ENCODE measurements at regions not wholly inside any gene's neighbourhood (a gene's known extent, or its start where the extent isn't known, plus 50 kb on each side); places are given as distances from the start of the nearest gene placed in this dataset.
A peak's percentile ranks its signal among the peaks of the same experiment; 100 is the strongest.

DNA sequence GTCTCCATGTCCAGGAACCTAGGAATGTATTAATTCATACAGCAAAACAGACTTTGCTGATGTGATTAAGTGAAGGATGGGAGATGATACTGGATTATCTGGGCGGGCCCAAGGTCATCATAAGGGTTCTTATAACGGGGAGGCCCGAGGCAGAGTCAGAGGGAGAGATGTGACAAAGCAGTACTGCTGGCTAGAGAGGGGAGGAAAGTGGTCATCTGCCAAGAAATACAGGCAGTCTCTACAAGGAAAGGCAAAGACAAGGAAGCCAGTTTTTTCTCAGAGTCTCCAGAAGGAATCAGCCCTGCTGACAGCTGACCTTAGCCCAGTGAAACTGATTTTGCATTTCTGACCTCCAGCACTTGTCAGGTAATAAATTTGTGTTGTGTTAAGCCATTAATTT, 66.2 kb upstream of the CORO2B start:
- in situ Hi-C loops (cut with HindIII; ENCODE audit: low pct_unique_long_range_greater_than_20kb, low sequenced_read_pairs): no loop called here
- no peak for DNase-seq (ENCODE audit: low read depth, low spot score)

DNA sequence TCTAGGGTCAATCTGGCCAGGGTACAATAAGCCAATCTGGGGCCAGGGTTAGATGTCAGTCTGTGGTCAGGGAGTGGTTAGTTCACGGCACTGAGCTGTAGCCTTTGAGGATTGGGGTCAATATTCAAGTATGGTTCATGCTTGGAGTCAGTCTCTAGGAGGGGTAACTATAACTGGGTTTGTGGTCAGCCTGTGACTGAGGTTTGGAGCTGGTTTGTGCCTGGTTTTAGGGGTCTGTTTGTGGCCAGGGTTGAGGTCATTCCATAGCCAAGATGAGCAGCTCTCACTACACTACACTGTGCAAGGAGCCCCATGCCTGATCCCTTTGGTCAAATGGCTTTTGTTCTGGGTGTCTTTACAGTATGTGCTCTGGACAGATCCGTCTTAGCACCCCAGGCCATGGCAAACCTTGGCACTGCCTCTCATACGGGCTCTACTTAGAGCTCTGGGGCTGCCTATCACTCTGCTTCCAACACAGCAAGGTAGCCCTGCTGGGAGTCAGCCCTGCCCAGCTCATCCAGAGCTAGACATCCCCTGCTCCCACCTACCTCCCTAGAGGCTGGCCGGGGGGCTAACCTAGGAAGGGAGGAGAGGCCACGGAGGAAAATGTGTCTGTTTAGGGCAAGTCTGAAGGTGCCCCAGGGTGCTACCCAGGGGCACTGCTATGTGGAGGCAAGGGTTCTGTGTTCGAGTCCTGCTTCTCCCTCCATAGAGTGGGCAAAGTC, 63.3 kb upstream of the CORO2B start:
- in situ Hi-C loops (cut with HindIII; ENCODE audit: low pct_unique_long_range_greater_than_20kb, low sequenced_read_pairs): no loop called here
- DNase-seq (ENCODE audit: low read depth, low spot score): no peak

DNA sequence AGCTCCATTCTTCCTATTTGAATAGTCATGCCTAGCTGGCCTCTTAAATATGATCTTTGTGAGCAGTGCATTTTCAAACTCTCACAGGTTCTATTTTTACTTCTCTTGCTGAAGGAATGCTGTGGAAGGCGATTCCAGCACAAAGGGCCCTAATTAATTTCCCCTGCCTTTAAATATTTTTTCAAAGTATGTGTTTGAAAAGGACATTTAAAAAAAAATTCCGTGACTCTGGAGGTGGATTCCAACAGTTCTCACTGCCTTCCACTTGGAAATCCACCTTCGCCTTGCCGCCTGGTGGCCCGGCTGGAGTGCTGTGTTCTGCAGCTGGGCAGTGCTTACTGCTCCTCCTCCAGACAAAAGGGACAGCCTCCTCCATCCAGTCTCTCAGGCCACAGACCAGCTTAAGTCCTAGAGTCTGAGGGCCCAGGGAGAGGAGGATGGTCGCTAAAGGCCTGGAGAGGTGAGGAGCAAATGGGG, 61.5 kb upstream of the CORO2B start:
- in situ Hi-C loops (cut with HindIII; ENCODE audit: low pct_unique_long_range_greater_than_20kb, low sequenced_read_pairs): no loop called here
- no peak for DNase-seq (ENCODE audit: low read depth, low spot score)

DNA sequence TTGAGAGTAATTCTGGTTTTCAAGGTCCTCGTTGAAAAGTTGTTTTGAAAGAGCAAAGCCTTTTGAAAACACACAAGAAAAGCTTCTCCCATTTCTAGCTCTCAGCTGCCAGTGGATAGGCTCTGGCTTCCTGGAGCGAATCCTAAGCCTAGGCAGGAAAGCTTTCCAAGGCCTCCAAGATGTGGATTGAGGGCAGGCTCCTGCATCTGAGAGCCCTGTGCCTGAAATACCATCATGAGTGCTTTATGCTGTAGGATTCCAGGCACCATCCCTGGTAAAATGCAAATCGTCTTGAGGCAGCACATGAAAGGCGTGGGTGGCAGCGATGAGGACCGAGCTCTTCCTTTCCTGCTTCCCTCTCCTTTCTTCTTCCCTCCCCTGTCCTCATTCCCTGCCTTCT, 60.7 kb upstream of the CORO2B start:
- DNase-seq (ENCODE audit: low read depth, low spot score): no peak
- in situ Hi-C loops (cut with HindIII; ENCODE audit: low pct_unique_long_range_greater_than_20kb, low sequenced_read_pairs): no loop called here

DNA sequence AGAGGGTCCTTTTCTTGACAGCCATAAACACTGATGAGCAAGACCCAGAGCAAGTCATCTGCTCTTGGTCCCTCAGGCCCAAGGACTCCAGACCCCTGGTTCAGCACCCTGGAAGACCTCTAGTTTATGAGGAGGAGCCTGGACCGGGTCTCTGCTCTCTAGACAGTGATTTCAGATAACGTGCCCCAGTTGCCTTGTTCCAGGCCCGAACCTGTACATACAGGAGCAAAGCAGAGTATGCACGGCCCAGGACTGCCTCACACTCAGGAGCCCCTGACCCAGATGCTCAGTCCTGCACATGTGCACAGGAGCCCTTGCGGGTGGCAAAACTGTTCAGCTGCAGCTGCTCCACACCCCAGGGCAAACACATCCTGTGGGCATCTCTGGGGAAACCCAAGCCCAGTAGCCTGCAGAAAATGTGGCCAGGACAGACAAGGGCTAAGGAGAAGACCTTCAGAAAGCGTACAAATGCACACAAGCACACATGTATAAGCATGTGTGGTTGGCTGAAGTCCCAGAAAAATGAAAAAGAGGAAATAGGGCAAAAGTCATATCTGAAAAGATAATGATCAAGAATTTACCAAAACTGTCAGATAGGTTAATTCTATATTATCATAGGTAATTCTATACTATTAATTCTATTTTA, 59.9 kb upstream of the CORO2B start:
- DNase-seq (ENCODE audit: low read depth, low spot score): no peak
- in situ Hi-C loops (cut with HindIII; ENCODE audit: low pct_unique_long_range_greater_than_20kb, low sequenced_read_pairs): no loop called here

- in situ Hi-C loops (cut with HindIII; ENCODE audit: low pct_unique_long_range_greater_than_20kb, low sequenced_read_pairs): no loop called here
Measured at GRCh38 chr15:68524753-68525584, 53.8 kb upstream of the CORO2B start.

GRCh38 chr15:68525815-68526214, 53.0 kb upstream of the CORO2B start:
- in situ Hi-C loops (cut with HindIII; ENCODE audit: low pct_unique_long_range_greater_than_20kb, low sequenced_read_pairs): no loop called here
- no peak for DNase-seq (ENCODE audit: low read depth, low spot score)

More at GRCh38 chr15:68524753-68525584, 53.8 kb upstream of the CORO2B start:
- DNase-seq (ENCODE audit: low read depth, low spot score): no peak

- in situ Hi-C loops (cut with HindIII; ENCODE audit: low pct_unique_long_range_greater_than_20kb, low sequenced_read_pairs): no loop called here
Measured at GRCh38 chr15:68526269-68526668, 52.5 kb upstream of the CORO2B start.

DNA sequence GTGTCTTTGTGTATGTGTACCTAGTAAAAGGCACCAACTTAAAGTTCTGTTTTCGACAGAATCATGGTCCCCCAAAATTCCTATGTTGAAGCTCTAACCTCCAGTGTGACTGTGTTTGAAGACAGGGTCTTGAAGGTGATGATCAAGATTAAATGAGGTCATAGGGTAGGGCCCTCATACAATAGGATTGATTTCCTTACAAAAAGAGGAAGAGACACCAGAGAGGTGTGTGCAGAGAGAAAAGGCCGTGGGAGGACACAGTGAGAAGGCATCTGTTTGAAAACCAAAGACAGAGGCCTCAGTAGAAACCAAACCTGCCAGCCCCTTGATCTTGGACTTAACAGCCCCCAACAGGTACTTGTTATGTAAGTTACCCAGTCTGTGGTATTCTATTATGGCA, 52.0 kb upstream of the CORO2B start:
- in situ Hi-C loops (cut with HindIII; ENCODE audit: low pct_unique_long_range_greater_than_20kb, low sequenced_read_pairs): no loop called here

More at GRCh38 chr15:68526269-68526668, 52.5 kb upstream of the CORO2B start:
- no peak for DNase-seq (ENCODE audit: low read depth, low spot score)

DNA sequence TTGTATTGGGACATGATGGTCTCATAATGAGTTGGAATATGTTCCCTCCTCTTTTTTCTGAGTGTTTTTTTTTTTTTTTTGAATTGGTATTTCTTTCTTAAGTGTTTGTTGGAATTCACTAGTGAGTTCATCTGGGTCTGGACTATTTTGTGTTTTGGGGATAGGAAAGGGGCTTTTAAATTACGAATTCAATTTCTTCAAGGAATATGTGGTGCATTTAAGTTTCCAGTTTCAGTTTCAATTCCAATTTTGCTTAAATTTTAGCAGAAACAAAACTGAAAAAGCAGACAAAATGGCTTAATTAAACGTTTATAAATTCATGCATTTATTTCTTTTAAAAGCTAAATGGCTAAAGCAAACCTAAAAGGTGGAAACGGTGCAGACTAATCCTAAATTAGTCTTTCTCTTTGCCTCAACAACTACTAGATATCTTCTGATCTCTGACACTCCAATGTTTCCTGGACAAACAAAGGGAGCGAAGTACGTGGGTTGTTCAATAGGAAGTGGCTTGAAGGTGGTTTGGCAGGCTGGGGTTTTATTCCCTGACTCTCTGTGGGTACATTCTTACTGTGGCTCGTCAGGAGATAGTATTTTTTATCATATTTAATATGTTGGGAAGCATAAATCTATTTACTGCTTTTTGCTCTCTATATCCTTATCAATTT, 50.0 kb upstream of the CORO2B start:
- peak; percentile 14 for DNase-seq (ENCODE audit: low read depth, low spot score)
- in situ Hi-C loops (cut with HindIII; ENCODE audit: low pct_unique_long_range_greater_than_20kb, low sequenced_read_pairs): no loop called here

More for the DNA sequence above, 52.0 kb upstream of the CORO2B start:
- DNase-seq (ENCODE audit: low read depth, low spot score): no peak

All from SK-MEL-5 (cell line).